Esophagus muscularis mucosa (tissue), 3 donors: ENCODE measurements at regions not wholly inside any gene's neighbourhood (a gene's known extent, or its start where the extent isn't known, plus 50 kb on each side); places are given as distances from the start of the nearest gene placed in this dataset.

Source experiments
- CTCF ChIP-seq, 3 experiments: fragments of 200-600 bp in 2 of 3; fragments of 450-650 bp in 1 of 3; sonication (generic) in 2 of 3; IDR thresholded peaks; one replicate each; pipeline ENCODE4 v1.5.1; 2017 to 2019; ENCODE audit warnings: antibody characterized with exemption in 3 of 3, mild to moderate bottlenecking in 2 of 3, moderate library complexity in 1 of 3
- EP300 ChIP-seq: sonication (generic); formaldehyde crosslinking; IDR thresholded peaks from one replicate; pipeline ENCODE4 v1.6.1; 2017; ENCODE audit warnings: antibody characterized with exemption

DNA sequence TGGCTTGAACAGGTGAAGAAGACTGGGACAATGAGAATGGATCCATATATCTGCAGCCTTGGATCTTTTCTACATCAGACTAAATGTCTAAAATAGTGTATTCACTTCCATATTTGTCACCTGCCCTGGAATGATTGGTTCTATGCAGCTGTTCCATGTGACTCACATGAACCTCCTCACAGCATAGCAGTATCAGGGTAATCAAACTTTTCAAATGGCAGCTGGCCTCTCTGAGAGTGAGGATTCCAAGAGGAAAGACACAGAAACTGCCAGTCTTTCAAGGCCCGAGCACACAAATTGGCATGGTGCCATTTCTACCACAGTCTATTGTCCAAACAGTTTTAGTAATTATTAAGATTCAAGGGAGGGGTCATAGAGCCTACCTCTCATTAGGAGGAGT is 859.3 kb downstream of the BCL11A start:
- no peak for TF ChIP-seq CTCF (IDR thresholded peaks at IDR 0.05)
- TF ChIP-seq EP300, result no peak
